H1 (cell line): ENCODE measurements at regions not wholly inside any gene's neighbourhood (a gene's known extent, or its start where the extent isn't known, plus 50 kb on each side); places are given as distances from the start of the nearest gene placed in this dataset.

ENCODE experiments used
- CTCF ChIA-PET: fragments of 300-600 bp; sonication (Branson Sonifier 250); formaldehyde crosslinking; loops from one replicate; lab custom pipeline; 2021; ENCODE audit not compliant: partially characterized antibody; lab: Charles Lee
- POLR2A ChIA-PET: fragments of 300-600 bp; sonication (Branson Sonifier 250); formaldehyde crosslinking; loops from one replicate; lab custom pipeline; 2021; ENCODE audit warnings: inconsistent platforms; ENCODE audit not compliant: partially characterized antibody; lab: Charles Lee
- DNase-seq, 2 experiments: peaks; one replicate each; pipeline versions ENCODE4 v3.0.0 to v3.0.0-alpha.2; 2010 to 2022; ENCODE audit warnings: low spot score in 2 of 2, low read depth in 1 of 2, mixed read lengths in 1 of 2
- FAIRE-seq: peaks from 2 replicates; lab custom pipeline; 2011; peaks lifted over from hg19 to GRCh38; lab: Jason Lieb, UNC
- H2AFZ ChIP-seq: 2 replicates; pipeline ENCODE4 v1.8.1; 2012; ENCODE audit warnings: low read length, inconsistent platforms
- H2AK5ac ChIP-seq: 2 replicates; pipeline ENCODE4 v1.6.1; 2013; ENCODE audit warnings: low read depth, low read length
- H2BK120ac ChIP-seq: replicated peaks from 2 replicates; pipeline ENCODE3; 2013; ENCODE audit warnings: low read depth, low read length, inconsistent platforms
- H2BK12ac ChIP-seq: 2 replicates; pipeline ENCODE4 v1.6.1; 2013; ENCODE audit warnings: low read depth, low read length
- H2BK15ac ChIP-seq: 2 replicates; pipeline ENCODE4 v1.6.1; 2013; ENCODE audit warnings: low read length
- H2BK20ac ChIP-seq: 2 replicates; pipeline ENCODE4 v1.6.1; 2013; ENCODE audit warnings: low read length
- H2BK5ac ChIP-seq: 2 replicates; pipeline ENCODE4 v1.6.1; 2013; ENCODE audit warnings: low read depth, low read length
- H3K14ac ChIP-seq: 2 replicates; pipeline ENCODE4 v1.6.1; 2013; ENCODE audit warnings: inconsistent platforms; ENCODE audit not compliant: insufficient read length
- H3K18ac ChIP-seq: 2 replicates; pipeline ENCODE4 v1.6.1; 2013; ENCODE audit warnings: low read length; ENCODE audit errors: extremely low read depth
- H3K23ac ChIP-seq: 2 replicates; pipeline ENCODE4 v1.6.1; 2013; ENCODE audit warnings: inconsistent platforms; ENCODE audit not compliant: insufficient read length
- H3K23me2 ChIP-seq: 2 replicates; pipeline ENCODE4 v1.6.1; 2013; ENCODE audit warnings: low read depth, low read length
- H3K27ac ChIP-seq: 2 replicates; pipeline ENCODE4 v1.6.1; 2011; ENCODE audit warnings: low read depth, low read length, inconsistent platforms
- H3K27me3 ChIP-seq, 4 experiments: replicated peaks in 1 of 4; 1 replicate in 1 of 4; 2 replicates in 3 of 4; pipeline versions ENCODE4 v1.6.1 to v1.8.1; 2011 to 2013; ENCODE audit warnings: low read length in 3 of 4, mild to moderate bottlenecking in 3 of 4, inconsistent platforms in 2 of 4, mixed read lengths in 2 of 4, moderate library complexity in 1 of 4; ENCODE audit not compliant: control insufficient read depth in 3 of 4, insufficient read depth in 3 of 4; ENCODE audit errors: extremely low read depth in 1 of 4
- H3K36me3 ChIP-seq, 4 experiments: 2 replicates each; pipeline versions ENCODE4 v1.6.1 to v1.8.1; 2011 to 2013; ENCODE audit warnings: mild to moderate bottlenecking in 4 of 4, low read length in 3 of 4, moderate library complexity in 2 of 4, control low read depth in 1 of 4, inconsistent platforms in 1 of 4; ENCODE audit not compliant: insufficient read depth in 4 of 4, control insufficient read depth in 2 of 4
- H3K4ac ChIP-seq: replicated peaks from 2 replicates; pipeline ENCODE3; 2013; ENCODE audit warnings: low read length, low read depth, mixed read lengths, inconsistent platforms; ENCODE audit not compliant: insufficient read length
- H3K4me1 ChIP-seq, 4 experiments: replicated peaks in 1 of 4; 1 replicate in 1 of 4; 2 replicates in 3 of 4; pipeline versions ENCODE4 v1.6.1 to v1.8.1; 2011 to 2013; ENCODE audit warnings: low read length in 3 of 4, inconsistent platforms in 2 of 4, mixed read lengths in 1 of 4; ENCODE audit not compliant: insufficient read depth in 4 of 4, control insufficient read depth in 3 of 4
- H3K4me2 ChIP-seq, 2 experiments: 2 replicates each; pipeline versions ENCODE4 v1.6.1 to v1.8.1; 2011 to 2013; ENCODE audit warnings: low read depth in 2 of 2, low read length in 2 of 2, control low read depth in 1 of 2, inconsistent platforms in 1 of 2, mild to moderate bottlenecking in 1 of 2; ENCODE audit not compliant: insufficient read depth in 1 of 2
- H3K4me3 ChIP-seq, 4 experiments: fragments of 200-600, 300-600 bp in 1 of 4; sonication (generic), shearing (Covaris generic), sonication (Bioruptor Twin) in 1 of 4; 2 replicates each; pipeline versions ENCODE4 v1.5.1 to v1.8.1; 2011 to 2016; ENCODE audit warnings: low read length in 4 of 4, low read depth in 3 of 4, control low read depth in 2 of 4, inconsistent platforms in 2 of 4, mild to moderate bottlenecking in 2 of 4, mixed read lengths in 1 of 4, moderate library complexity in 1 of 4; ENCODE audit not compliant: insufficient read depth in 2 of 4; ENCODE audit errors: extremely low read depth in 1 of 4
- H3K56ac ChIP-seq: replicated peaks from 2 replicates; pipeline ENCODE3; 2013; ENCODE audit warnings: low read depth, mild to moderate bottlenecking, mixed read lengths, low read length, inconsistent platforms; ENCODE audit not compliant: insufficient read length
- H3K79me1 ChIP-seq: 2 replicates; pipeline ENCODE4 v1.6.1; 2013; ENCODE audit warnings: low read depth, low read length, control low read depth
- H3K79me2 ChIP-seq, 2 experiments: 2 replicates each; pipeline versions ENCODE4 v1.6.1 to v1.8.1; 2012 to 2013; ENCODE audit warnings: low read length in 2 of 2, mild to moderate bottlenecking in 2 of 2, inconsistent platforms in 1 of 2; ENCODE audit not compliant: insufficient read depth in 2 of 2, control insufficient read depth in 1 of 2
- H3K9ac ChIP-seq, 4 experiments: replicated peaks in 1 of 4; 1 replicate in 1 of 4; 2 replicates in 3 of 4; pipeline versions ENCODE4 v1.6.1 to v1.8.1; 2011 to 2013; ENCODE audit warnings: low read depth in 3 of 4, low read length in 3 of 4, control low read depth in 2 of 4, mild to moderate bottlenecking in 2 of 4, moderate library complexity in 2 of 4, inconsistent platforms in 1 of 4; ENCODE audit errors: extremely low read depth in 1 of 4
- H3K9me3 ChIP-seq, 2 experiments: 2 replicates each; pipeline versions ENCODE4 v1.6.1 to v1.8.1; 2012 to 2013; ENCODE audit warnings: mild to moderate bottlenecking in 2 of 2, moderate library complexity in 2 of 2, control low read depth in 1 of 2, inconsistent platforms in 1 of 2, low read depth in 1 of 2, low read length in 1 of 2, mixed read lengths in 1 of 2; ENCODE audit not compliant: insufficient read depth in 2 of 2
- H4K20me1 ChIP-seq, 2 experiments: replicated peaks in 1 of 2; 2 replicates each; pipeline versions ENCODE3 to v1.8.1; 2011 to 2013; ENCODE audit warnings: inconsistent platforms in 2 of 2, low read length in 2 of 2, mild to moderate bottlenecking in 1 of 2; ENCODE audit not compliant: insufficient read depth in 2 of 2, control insufficient read depth in 1 of 2
- H4K5ac ChIP-seq: 2 replicates; pipeline ENCODE4 v1.6.1; 2013; ENCODE audit warnings: low read length, low read depth, mixed read lengths, inconsistent platforms; ENCODE audit not compliant: insufficient read length
- H4K8ac ChIP-seq: 2 replicates; pipeline ENCODE4 v1.8.0; 2013; ENCODE audit warnings: mild to moderate bottlenecking, moderate library complexity, low read length, inconsistent platforms; ENCODE audit not compliant: insufficient read depth; ENCODE audit errors: extremely low read depth
- H4K91ac ChIP-seq: replicated peaks from 2 replicates; pipeline ENCODE3; 2013; ENCODE audit warnings: low read length, mixed read lengths, inconsistent platforms; ENCODE audit not compliant: insufficient read length
- BACH1 ChIP-seq: IDR thresholded peaks from 2 replicates; pipeline ENCODE4 v1.6.1; 2012; ENCODE audit warnings: low read length, improper control_type of control experiment
- CEBPB ChIP-seq: IDR thresholded peaks from 2 replicates; pipeline ENCODE4 v1.6.1; 2012; ENCODE audit warnings: low read depth, low read length
- EP300 ChIP-seq, 2 experiments: IDR thresholded peaks; 1 replicate in 1 of 2; 2 replicates in 1 of 2; pipeline ENCODE4 v1.6.1; 2011 to 2012; ENCODE audit warnings: low read depth in 2 of 2, low read length in 2 of 2, mild to moderate bottlenecking in 2 of 2, borderline replicate concordance in 1 of 2, inconsistent platforms in 1 of 2, moderate library complexity in 1 of 2
- EZH2 ChIP-seq: fragments of 200-600 bp; sonication (generic); IDR thresholded peaks from 2 replicates; pipeline ENCODE4 v1.7.1; 2012; ENCODE audit warnings: low read depth, mild to moderate bottlenecking, moderate library complexity, low read length, inconsistent platforms; ENCODE audit not compliant: severe bottlenecking
- FOSL1 ChIP-seq: IDR thresholded peaks from 2 replicates; pipeline ENCODE4 v1.6.1; 2011; ENCODE audit warnings: mild to moderate bottlenecking, low read depth, low read length, moderate library complexity; ENCODE audit not compliant: insufficient read depth
- GABPA ChIP-seq: IDR thresholded peaks from 2 replicates; pipeline ENCODE4 v1.6.1; 2011; ENCODE audit warnings: mild to moderate bottlenecking, low read length, moderate library complexity, borderline replicate concordance; ENCODE audit not compliant: insufficient read depth
- KDM5A ChIP-seq: fragments of 200-600 bp; IDR thresholded peaks from 2 replicates; pipeline ENCODE4 v1.7.1; 2012; ENCODE audit warnings: mild to moderate bottlenecking, low read length, inconsistent platforms, mixed read lengths
- MAX ChIP-seq: IDR thresholded peaks from 2 replicates; pipeline ENCODE4 v1.6.1; 2012; ENCODE audit warnings: inconsistent platforms
- RFX5 ChIP-seq: IDR thresholded peaks from 2 replicates; pipeline ENCODE4 v1.6.1; 2011; ENCODE audit warnings: low read depth, low read length, improper control_type of control experiment, borderline replicate concordance
- WGBS, 2 experiments: shearing (Covaris generic) in 1 of 2; methylation state at CpG; one replicate each; pipeline versions ENCODE4 v1.1.6 to v1.1.7; 2013 to 2015; ENCODE audit warnings: low lambda C conversion rate in 2 of 2, mixed read lengths in 2 of 2, inconsistent platforms in 1 of 2, low coverage in 1 of 2, missing lambda C conversion rate in 1 of 2; ENCODE audit not compliant: insufficient replicate concordance in 2 of 2, insufficient coverage in 1 of 2, insufficient read length in 1 of 2; ENCODE audit errors: extremely low coverage in 1 of 2, missing lambda C conversion rate in 1 of 2; 5-methylcytosine and 5-hydroxymethylcytosine counted together

- Histone ChIP-seq H3K27me3 (no peaks in the 10 kb centered on the region), H3K79me2 (peaks cover 0 to 2% of the 10 kb centered on the region in 2 experiments; a peak in 1 of 4 replicates), H3K14ac (no peak overlapping the region), H3K79me1 (peaks cover 8% of the 10 kb centered on the region), H2BK20ac (no peak overlapping the region), H3K4ac (no peak overlapping the region), H3K9ac (no peak overlapping the region; a peak in 1 of 7 replicates), H4K5ac (no peak overlapping the region), H3K56ac (no peak overlapping the region), H3K18ac (no peak overlapping the region), H4K20me1 (peaks cover 0 to 1% of the 10 kb centered on the region in 2 experiments), H3K27ac (no peak overlapping the region), H2BK5ac (no peak overlapping the region), H3K4me3 (no peak overlapping the region), H3K4me2 (no peak overlapping the region), H2AK5ac (no peak overlapping the region), H4K8ac (no peak overlapping the region), H3K23ac (no peak overlapping the region), H3K9me3 (no peaks in the 10 kb centered on the region), H3K4me1 (peaks cover 8 to 26% (median 20%) of the 10 kb centered on the region in 4 experiments), H2BK12ac (no peak overlapping the region), H2BK120ac (no peak overlapping the region), H3K23me2 (no peaks in the 10 kb centered on the region)
- ChIA-PET POLR2A (no interaction called here), CTCF (no interaction called here)
- no peak for DNase-seq
- no peak for FAIRE-seq
- whole genome bisulfite sequencing, 2 experiments = 84% methylated on average over 7 of the region's 7 CpGs; no CpG with 5 or more reads in 1 of the 2 experiments
- no peak for TF ChIP-seq EZH2
- TF ChIP-seq BACH1 = no peak
- TF ChIP-seq RFX5 = no peak
- TF ChIP-seq MAX = no peak
- no peak for TF ChIP-seq CEBPB
- TF ChIP-seq GABPA = no peak
- no peak for TF ChIP-seq EP300 (IDR thresholded peaks at IDR 0.05; ENCODE audit: borderline replicate concordance in 1 of 2, low read depth in 2 of 2, low read length in 2 of 2)
- no peak for TF ChIP-seq FOSL1
- TF ChIP-seq KDM5A = no peak
- TF ChIP-seq, all 59 proteins: peak for 0
- Histone ChIP-seq H2BK15ac (no peak overlapping the region), H4K91ac (no peak overlapping the region), H3K36me3 (no peaks in the 10 kb centered on the region), H2AFZ (no peak overlapping the region)
These were observed 318.5 kb upstream of the JARID2 start for GRCh38 chr6:14927398-14927797.
